OCI-LY1 (cell line): ENCODE measurements at regions not wholly inside any gene's neighbourhood (a gene's known extent, or its start where the extent isn't known, plus 50 kb on each side); places are given as distances from the start of the nearest gene placed in this dataset.

Experiments
- EZH2 ChIP-seq: fragments of 200-600 bp; sonication (generic), shearing (Covaris generic); IDR thresholded peaks from 2 replicates; pipeline ENCODE4 v1.8.0; 2017; ENCODE audit warnings: borderline replicate concordance, mixed run types, mild to moderate bottlenecking, antibody characterized with exemption, low read length, moderate library complexity, mixed read lengths
- TF ChIP-seq, protein P1 (sequence below): fragments of 200-600 bp; sonication (generic), shearing (Covaris generic); IDR thresholded peaks from 2 replicates; pipeline ENCODE4 v1.5.1; 2017; ENCODE audit warnings: mild to moderate bottlenecking, antibody characterized with exemption, low read length, moderate library complexity, mixed read lengths

DNA sequence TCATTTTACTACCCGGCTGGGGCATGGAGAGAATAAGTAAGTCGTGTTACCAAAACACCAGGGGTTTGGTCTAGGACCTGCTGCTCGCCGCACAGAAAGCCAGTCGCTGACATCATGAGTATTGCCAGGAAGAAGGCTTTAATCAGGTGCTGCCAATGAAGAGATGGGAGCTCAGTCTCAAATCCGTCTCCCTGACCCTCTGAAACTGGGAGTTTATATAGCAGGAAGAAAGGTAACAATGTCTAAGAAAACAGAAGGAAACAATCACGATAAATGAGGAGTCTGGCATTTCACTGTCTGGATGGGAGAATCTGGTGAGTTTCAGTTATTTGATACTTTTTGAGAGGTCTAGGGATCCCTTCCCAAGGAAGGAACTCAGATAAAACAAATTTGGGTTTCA is 437.9 kb upstream of the JARID2 start:
- TF ChIP-seq, protein P1, sequence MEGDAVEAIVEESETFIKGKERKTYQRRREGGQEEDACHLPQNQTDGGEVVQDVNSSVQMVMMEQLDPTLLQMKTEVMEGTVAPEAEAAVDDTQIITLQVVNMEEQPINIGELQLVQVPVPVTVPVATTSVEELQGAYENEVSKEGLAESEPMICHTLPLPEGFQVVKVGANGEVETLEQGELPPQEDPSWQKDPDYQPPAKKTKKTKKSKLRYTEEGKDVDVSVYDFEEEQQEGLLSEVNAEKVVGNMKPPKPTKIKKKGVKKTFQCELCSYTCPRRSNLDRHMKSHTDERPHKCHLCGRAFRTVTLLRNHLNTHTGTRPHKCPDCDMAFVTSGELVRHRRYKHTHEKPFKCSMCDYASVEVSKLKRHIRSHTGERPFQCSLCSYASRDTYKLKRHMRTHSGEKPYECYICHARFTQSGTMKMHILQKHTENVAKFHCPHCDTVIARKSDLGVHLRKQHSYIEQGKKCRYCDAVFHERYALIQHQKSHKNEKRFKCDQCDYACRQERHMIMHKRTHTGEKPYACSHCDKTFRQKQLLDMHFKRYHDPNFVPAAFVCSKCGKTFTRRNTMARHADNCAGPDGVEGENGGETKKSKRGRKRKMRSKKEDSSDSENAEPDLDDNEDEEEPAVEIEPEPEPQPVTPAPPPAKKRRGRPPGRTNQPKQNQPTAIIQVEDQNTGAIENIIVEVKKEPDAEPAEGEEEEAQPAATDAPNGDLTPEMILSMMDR, result no peak
- no peak for TF ChIP-seq EZH2
